Uterus (tissue), 2 donors: ENCODE measurements at regions not wholly inside any gene's neighbourhood (a gene's known extent, or its start where the extent isn't known, plus 50 kb on each side); places are given as distances from the start of the nearest gene placed in this dataset.

Source experiments
- CTCF ChIP-seq, 4 experiments: fragments of 200-600 bp in 2 of 4; fragments of 450-650 bp in 2 of 4; sonication (generic) in 2 of 4; IDR thresholded peaks; one replicate each; pipeline ENCODE4 v1.5.1; 2016 to 2019; ENCODE audit warnings: antibody characterized with exemption in 4 of 4, mild to moderate bottlenecking in 2 of 4, moderate library complexity in 1 of 4
- POLR2A ChIP-seq, 2 donors: fragments of 450-650 bp; IDR thresholded peaks; one replicate each; pipeline ENCODE4 v1.6.1; 2016; ENCODE audit warnings: antibody characterized with exemption in 2 of 2, mild to moderate bottlenecking in 1 of 2, moderate library complexity in 1 of 2

GRCh38 chr4:89537281-89537680 lies 229.7 kb upstream of the GPRIN3 start:
- TF ChIP-seq CTCF (IDR thresholded peaks at IDR 0.05) (no peak), POLR2A (IDR thresholded peaks at IDR 0.05) (no peak)
